HG03442 (cell line): ENCODE measurements at regions not wholly inside any gene's neighbourhood (a gene's known extent, or its start where the extent isn't known, plus 50 kb on each side); places are given as distances from the start of the nearest gene placed in this dataset.
"Not testable (repeated sequence)": the region's sequence is repeated elsewhere in the genome, so short reads cannot be mapped to it uniquely, and the experiment has no call there.

Source experiments
- ATAC-seq: cut with Tn5 transposase; IDR thresholded peaks from one replicate; pipeline ENCODE4 v1.9.1; 2021; ENCODE audit warnings: mild to moderate bottlenecking, moderate library complexity; ENCODE audit not compliant: unreplicated experiment

DNA sequence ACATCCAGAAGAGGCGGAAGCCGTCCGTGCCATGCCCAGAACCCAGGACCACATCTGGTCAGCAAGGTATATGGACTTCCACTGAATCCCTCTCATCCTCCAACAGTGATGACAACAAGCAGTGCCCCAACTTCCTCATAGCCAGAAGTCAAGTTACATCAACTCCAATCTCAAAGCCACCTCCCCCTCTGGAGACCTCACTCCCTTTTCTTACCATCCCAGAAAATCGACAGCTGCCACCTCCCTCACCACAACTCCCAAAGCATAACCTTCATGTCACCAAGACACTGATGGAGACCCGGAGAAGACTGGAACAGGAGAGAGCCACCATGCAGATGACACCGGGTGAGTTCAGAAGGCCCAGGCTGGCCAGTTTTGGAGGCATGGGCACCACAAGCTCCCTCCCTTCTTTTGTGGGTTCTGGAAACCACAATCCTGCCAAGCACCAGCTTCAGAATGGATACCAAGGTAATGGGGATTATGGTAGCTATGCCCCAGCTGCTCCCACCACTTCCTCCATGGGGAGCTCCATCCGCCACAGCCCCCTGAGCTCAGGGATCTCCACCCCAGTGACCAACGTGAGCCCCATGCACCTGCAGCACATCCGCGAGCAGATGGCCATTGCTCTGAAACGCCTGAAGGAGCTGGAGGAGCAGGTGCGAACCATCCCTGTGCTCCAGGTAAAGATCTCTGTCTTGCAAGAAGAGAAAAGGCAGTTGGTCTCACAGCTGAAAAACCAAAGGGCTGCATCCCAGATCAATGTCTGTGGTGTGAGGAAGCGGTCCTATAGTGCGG, 130.3 kb upstream of the DMRT1 start:
- ATAC-seq = no peak

DNA sequence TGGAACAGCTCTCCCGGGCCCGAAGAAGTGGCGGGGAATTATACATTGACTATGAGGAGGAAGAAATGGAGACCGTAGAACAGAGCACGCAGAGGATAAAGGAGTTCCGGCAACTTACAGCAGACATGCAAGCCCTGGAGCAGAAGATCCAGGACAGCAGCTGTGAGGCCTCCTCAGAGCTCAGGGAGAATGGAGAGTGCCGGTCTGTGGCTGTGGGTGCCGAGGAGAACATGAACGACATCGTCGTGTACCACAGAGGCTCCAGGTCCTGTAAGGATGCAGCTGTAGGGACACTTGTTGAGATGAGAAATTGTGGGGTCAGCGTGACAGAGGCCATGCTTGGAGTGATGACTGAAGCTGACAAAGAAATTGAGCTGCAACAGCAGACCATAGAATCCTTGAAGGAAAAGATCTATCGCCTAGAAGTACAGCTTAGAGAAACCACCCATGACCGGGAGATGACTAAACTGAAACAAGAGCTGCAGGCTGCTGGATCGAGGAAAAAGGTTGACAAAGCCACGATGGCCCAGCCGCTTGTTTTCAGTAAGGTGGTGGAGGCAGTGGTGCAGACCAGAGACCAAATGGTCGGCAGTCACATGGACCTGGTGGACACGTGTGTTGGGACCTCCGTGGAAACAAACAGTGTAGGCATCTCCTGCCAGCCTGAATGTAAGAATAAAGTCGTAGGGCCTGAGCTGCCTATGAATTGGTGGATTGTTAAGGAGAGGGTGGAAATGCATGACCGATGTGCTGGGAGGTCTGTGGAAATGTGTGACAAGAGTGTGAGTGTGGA, 129.5 kb upstream of the DMRT1 start:
- ATAC-seq = no peak

DNA sequence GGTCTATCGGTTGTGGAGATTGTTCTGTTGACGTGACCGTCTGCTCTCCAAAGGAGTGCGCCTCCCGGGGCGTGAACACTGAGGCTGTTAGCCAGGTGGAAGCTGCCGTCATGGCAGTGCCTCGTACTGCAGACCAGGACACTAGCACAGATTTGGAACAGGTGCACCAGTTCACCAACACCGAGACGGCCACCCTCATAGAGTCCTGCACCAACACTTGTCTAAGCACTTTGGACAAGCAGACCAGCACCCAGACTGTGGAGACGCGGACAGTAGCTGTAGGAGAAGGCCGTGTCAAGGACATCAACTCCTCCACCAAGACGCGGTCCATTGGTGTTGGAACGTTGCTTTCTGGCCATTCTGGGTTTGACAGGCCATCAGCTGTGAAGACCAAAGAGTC, 128.9 kb upstream of the DMRT1 start:
- no peak for ATAC-seq

DNA sequence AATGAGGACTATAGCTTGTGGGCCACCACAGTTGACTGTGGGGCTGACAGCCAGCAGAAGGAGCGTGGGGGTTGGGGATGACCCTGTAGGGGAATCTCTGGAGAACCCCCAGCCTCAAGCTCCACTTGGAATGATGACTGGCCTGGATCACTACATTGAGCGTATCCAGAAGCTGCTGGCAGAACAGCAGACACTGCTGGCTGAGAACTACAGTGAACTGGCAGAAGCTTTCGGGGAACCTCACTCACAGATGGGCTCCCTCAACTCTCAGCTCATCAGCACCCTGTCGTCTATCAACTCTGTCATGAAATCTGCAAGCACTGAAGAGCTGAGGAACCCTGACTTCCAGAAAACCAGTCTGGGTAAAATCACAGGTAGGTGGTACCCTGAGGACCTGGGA, 128.4 kb upstream of the DMRT1 start:
- no peak for ATAC-seq

DNA sequence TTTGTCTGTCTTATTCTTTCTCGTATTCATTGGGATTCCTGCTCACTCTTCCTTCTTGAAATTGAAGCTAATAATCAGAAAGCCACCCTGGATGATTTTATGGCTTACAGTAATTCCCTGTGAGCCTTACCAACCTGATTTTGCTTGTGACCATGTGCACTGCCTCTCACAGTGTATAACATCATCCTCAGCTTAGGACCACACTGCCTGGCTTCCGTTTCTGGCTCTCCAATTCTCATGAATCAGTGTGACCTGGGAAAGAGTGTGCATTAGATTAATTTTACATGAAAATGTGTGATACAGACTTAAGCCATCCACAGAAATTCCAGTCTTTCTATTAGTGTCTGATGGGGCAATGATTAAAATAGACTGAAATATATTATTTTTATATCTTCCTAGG, 126.8 kb upstream of the DMRT1 start:
- ATAC-seq = no peak

DNA sequence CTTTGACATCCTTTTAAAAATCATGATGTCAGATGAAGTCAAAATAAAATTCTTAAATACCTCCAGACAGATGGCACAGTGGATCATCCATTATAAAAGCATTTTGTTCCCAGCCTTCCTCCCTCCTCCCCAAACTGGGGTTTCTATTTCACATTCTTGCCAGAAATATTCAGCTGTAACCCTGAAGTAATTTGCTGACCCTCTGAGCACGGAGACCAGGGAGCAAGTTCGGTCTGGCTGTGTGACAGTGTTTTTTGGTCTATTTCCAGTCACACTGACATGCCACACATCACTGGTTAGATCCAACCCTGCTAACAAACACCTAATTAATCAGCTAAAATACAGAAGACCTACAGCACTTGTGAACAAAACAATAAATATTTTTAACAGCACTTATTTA, 126.2 kb upstream of the DMRT1 start:
- no peak for ATAC-seq

DNA sequence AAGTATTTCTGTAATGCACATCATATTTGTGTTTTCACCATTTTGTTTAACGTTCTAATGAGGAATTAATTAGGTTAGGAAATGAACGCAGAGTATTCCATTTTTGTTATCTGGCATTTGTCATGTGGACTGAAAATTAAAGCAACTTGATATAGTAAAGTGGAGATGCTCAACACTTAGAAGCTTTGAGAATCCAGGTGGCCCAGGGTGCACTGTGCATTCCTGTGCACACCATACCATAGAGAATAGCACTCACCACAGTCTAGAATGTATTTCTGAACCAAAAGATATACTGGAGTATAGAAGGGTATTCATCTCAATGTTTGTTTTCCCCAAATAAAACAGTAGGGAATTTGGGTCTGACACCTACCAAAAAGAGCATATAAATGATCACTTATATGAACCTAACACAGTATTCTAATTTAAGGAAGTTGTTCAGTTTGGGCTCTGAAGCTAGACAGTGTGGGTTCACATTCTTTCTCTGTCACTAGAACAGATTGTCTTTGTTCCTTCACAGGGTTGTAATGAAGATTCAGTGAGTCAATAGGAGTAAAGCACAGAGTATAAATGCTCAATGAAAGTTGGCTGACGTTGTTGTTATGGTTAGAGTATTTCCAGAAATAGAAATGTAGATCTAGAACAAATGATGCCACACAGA, 125.6 kb upstream of the DMRT1 start:
- ATAC-seq = no peak

DNA sequence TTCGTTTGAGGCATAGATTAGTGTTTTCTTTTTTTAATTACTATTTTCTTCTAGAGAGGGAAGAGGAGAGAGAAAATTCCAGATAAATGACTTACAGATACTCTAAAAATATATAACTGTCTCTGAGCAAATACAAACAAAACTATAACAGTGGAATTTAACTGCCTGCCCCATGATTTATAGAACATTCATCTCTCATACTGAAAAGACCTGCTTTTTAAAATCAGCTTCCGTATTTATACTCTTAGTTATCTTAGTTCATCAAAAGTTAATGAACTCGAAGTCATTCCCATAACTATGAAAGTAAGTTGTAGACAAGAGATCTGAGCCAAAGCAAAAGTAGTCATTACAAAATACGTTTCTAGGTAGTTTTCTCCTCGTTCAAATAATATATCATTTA, 123.8 kb upstream of the DMRT1 start:
- no peak for ATAC-seq

DNA sequence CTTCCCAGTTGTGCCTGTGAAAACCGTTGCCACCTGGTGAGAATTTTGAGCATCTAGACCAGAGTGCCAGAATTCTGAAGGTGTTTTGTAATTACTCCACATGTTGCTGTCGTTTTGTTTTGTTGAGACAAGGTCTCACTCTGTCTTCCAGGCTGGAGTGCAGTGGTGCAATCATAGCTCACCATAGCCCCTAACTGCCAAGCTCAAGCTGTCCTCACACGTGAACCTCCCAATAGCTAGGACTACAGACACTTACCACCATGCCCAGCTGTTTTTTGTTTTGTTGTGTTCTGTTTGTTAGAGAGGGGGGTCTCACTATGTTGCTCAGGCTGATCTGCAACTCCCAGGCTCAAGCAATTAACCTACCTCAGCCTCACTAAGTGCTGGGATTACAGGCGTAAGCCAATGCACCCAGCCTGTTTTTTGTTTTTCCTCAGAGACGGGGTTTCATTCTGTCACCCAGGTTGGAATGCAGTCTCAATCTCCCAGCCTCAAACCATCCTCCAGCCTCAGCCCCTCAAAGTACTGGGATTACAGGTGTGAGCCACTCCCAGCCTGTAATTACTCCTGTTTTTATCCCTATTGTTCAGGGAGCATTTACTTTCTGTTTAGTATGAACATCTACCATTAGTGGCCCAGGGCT, 121.1 kb upstream of the DMRT1 start:
- no peak for ATAC-seq

DNA sequence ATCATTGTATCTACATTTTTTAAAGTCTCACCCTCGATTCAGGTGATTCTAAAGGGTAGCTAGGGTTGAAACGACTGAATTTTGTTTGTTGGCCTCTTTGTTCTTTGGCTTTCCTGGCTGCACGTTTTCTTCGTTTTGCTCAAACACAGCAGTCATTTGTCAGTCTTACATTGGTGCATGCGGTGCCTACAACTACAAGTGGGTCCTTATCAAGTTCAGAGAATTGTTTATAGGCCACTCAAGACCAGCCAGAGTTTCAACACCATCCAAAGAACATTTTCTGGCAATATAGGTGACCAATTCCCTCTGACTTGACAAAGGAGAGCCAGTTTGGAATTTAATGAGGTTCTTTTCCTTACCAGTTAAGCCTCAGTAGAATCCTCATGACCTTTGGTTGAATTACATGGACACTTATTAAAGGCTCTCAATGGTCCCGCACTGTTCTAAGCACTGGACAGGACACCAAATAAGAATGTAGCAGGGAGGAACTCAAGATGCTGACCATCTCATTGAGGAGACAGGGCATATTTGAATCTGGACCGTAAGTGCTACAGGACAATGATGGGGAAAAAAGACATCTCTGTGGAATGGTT, 119.0 kb upstream of the DMRT1 start:
- no peak for ATAC-seq

DNA sequence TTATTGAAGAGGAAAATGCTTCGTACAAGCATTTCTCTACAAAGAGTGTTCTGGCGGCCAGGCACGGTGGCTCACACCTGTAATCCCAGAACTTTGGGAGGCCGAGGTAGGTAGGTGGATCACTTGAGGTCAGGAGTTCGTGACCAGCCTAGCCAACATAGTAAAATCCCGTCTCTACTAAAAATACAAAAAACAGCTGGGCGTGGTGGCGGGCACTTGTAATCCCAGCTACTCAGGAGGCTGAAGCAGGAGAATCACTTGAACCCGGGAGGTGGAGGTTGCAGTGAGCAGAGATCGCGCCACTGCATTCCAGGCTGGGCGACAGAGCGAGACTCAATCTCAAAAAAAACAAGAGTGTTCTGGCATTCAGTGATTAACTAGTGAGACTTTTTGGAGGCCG, 117.0 kb upstream of the DMRT1 start:
- ATAC-seq = not testable (repeated sequence)

DNA sequence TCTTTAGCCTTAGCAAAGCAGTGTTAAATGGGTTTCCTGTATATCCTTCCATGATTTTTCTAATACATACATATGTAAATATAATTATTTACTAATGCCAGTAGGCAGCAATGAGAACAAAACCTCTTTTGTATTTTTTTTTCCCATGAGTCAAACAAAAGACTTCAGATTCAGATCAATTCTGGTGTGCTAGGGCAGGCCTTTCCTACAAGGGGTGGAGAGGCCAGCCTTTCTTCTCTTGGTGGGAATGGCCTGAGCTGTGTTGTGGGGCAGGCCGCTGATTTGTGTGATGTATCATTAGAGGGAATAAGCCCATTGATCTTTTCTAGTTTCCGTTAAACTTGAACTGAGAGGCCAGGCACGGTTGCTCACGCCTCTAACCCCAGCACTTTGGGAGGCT, 115.5 kb upstream of the DMRT1 start:
- ATAC-seq = no peak

DNA sequence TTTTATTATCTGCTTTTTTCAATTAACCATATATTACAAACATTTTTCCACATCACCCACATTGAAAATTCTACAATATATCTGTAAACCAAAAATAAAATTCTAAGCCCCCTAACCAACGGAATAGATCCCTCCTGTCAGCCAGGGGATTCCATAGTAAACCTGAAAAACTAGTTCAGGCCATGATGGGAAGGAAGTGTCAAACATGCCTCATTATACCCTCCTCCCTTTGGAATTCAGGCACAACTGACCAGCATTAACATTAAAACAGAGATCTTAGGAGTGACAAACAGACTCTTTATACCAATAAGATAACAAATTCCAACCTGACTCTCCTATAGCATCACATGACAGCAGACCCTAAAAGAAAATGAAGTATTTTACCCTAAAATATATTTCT, 113.7 kb upstream of the DMRT1 start:
- no peak for ATAC-seq

DNA sequence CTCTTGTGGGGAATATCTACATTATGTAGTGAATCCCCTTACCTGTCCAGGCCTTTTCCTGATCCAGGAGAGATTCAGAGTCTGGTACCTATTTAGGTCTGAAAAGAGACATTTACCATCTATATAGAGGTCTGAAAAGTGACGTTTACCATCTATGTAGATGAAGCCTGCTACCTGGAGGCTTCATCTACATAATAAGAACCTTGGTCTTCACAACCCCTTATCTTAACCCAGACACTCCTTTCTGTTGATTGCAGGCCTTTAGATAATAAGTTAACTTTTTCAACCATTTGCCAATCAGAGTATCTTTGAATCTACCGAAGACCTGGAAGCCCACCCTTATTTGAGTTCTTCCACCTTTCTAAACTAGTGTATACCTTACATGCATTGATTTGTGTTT, 113.0 kb upstream of the DMRT1 start:
- no peak for ATAC-seq

DNA sequence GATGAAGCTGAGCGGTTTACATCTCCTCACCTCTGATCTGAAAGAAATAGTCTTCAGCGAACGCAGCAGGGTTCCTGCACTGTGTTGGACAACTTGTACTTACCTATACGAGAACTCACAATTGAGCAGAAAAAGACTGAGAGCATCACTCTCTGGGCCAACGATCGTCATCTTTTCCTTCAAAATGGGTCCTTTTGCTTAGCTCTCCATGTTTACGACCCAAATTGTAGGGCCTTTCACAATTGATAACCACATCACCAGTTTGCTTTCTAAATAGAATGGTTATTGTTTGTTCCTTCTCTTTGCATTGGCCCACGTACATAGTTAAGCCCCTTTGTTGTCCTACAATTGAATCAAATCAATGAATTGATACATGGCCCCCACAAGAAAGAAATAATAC, 110.0 kb upstream of the DMRT1 start:
- no peak for ATAC-seq

DNA sequence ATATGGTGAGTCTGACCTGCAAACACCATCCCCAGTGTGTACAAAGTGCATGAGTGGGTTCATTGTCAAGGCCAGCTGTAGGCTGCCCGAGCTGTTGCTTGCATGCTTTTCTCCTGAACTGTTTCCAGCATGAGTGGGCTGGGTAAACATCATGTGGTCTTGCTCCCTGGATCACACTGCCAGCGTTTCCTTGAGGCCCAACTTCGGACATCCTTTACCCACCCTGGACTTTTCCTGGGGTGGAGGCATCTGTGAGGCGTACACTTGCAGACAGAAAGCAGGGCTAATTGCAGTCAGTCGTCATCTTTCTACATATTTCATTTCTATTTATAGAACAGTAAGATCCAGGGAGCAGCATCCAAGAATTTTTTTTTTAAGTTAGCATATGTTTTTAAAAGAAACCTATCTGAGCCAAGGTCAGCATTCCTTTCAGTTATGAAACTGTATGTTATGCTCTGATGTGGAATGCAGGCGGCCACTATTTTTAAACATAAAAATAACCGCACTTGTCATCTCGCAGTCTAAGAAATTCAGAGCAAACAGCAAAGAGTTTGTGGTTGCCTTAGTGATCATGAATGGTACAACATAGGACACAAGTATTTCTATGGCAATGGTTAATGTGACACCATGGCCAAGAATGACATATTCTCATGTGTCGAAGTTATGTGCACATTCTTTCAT, 106.5 kb upstream of the DMRT1 start:
- no peak for ATAC-seq

DNA sequence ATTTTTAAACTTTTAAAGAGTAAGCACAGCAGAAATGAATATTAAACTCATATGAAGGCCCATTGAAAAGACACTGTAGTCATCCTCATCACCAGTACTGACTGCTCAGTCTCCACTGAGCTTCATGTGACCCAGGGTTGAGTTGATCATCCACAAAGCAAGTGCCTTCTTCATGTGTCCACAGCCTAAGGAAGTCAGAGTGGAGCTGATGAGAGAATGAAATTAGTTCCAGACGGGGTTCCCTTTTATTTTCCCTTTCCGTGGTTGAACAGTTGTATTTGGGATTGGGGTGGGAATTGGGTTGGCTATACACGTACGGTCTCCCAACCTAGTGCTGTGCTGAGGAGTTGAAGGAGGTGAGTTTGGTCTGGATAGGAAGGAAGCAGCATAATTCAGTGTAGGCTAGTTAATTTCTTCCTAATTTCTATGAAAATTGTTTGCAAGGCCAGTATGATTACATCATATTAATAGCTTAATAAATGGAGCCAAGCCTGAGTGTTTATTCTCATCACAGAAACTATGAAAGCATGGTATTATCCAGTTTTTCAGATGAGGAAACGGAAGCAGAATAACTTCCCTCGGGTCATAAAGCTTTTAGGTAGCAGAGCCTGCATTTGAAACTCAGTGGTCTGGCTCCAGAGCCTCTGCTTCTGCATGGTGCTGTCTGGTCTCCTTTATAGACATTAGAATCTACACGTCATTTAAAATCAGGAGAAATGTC, 103.9 kb upstream of the DMRT1 start:
- no peak for ATAC-seq

DNA sequence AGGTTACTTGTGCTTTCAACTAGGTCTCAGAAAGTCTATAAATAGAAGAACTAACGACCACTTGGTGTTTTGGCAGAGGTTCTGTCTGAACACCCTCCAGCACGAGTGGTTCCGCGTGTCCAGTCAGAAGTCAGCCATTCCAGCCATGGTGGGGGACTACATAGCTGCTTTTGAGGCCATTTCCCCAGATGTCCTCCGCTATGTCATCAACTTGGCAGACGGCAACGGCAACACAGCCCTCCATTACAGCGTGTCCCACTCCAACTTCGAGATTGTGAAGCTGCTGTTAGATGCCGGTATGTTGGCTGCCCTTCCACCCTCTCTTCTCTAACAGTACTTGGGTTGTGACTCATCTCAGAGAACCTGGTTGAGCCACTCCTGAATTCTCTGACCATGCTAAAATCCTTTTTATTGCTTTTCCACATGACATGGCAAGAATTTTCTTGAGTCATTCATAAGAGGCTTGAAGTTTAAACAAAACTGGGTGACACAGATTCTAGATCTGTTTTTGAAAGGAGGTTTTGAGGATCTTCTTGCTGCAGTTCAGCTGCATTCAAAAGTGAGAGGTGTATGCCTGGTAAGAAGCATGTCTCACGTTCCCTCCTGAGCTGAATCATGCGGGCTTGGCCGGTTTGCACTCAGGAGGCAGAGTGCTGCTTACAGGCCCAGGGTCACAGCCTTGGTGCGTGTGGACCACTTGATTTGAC, 103.1 kb upstream of the DMRT1 start:
- ATAC-seq = no peak

DNA sequence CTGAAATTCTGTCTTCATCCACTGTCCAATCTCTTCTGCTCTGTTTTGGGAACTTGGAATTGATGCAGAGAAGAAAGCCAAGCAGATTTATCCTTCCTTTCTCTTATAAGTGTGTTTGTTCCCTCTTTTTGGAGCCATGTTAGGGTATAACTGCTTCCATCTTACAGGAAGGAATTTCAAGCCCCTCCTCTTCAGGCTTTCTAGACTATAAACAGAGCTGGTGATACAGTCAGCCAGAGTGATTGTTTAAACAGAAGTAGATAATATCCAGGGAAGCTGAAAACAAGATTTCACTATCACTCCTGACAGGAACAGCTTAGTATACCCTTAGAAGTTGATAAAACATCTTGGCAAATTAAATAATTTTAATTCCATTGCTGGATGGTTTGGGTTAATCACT, 102.1 kb upstream of the DMRT1 start:
- no peak for ATAC-seq
